NB4 (cell line): ENCODE measurements at regions not wholly inside any gene's neighbourhood (a gene's known extent, or its start where the extent isn't known, plus 50 kb on each side); places are given as distances from the start of the nearest gene placed in this dataset.

ENCODE experiments used
- DNase-seq: peaks from one replicate; pipeline ENCODE4 v3.0.0; 2010; ENCODE audit warnings: low read depth
- H3K4me3 ChIP-seq: one replicate; pipeline ENCODE4 v1.5.1; 2011; ENCODE audit warnings: mild to moderate bottlenecking, low read depth, low read length, moderate library complexity
- MYC ChIP-seq: IDR thresholded peaks from 2 replicates; pipeline ENCODE4 v1.6.1; 2011; ENCODE audit warnings: low read depth, low read length
- POLR2A ChIP-seq: IDR thresholded peaks from 2 replicates; pipeline ENCODE4 v1.6.1; 2011; ENCODE audit warnings: mild to moderate bottlenecking; ENCODE audit not compliant: insufficient read length; ENCODE audit errors: extremely low read depth
- TF ChIP-seq, protein P1 (sequence below): IDR thresholded peaks from 2 replicates; pipeline ENCODE4 v1.6.1; 2011; ENCODE audit warnings: low read depth, low read length
- TF ChIP-seq, protein P2 (sequence below): IDR thresholded peaks from one replicate; pipeline ENCODE4 v1.5.1; 2012; ENCODE audit warnings: low read depth, low read length

DNA sequence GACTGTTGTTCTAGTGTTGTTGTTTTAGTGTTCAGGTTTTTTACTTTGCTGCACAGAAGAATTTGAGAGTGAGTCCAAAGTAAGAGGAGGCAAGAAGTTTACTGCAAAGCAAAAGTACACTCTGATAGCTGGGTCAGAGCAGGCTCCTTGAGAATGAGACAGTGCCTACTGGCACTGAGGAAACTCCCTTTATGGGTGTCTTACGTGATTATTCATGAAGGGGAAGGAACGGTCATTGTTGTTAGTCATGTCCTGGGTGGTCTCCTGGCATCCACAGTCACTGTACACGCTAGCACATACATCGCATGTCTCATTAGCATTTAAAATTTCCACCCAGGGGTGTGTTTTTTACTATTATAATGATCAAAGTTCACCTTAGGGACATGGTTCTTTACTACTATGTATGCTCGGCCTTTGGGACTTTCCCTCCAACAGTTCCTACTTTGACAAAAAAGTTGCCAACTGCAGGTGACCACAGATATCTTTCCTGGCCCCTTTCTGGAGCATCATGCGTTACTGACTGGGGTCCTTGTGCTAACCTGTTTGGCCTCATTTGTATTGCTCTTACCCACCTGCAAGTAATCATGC lies 688.9 kb upstream of the AMOT start:
- no peak overlapping the region for H3K4me3 ChIP-seq
- no peak for DNase-seq
- TF ChIP-seq, protein P1, sequence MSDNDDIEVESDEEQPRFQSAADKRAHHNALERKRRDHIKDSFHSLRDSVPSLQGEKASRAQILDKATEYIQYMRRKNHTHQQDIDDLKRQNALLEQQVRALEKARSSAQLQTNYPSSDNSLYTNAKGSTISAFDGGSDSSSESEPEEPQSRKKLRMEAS: no peak
- TF ChIP-seq, protein P2, sequence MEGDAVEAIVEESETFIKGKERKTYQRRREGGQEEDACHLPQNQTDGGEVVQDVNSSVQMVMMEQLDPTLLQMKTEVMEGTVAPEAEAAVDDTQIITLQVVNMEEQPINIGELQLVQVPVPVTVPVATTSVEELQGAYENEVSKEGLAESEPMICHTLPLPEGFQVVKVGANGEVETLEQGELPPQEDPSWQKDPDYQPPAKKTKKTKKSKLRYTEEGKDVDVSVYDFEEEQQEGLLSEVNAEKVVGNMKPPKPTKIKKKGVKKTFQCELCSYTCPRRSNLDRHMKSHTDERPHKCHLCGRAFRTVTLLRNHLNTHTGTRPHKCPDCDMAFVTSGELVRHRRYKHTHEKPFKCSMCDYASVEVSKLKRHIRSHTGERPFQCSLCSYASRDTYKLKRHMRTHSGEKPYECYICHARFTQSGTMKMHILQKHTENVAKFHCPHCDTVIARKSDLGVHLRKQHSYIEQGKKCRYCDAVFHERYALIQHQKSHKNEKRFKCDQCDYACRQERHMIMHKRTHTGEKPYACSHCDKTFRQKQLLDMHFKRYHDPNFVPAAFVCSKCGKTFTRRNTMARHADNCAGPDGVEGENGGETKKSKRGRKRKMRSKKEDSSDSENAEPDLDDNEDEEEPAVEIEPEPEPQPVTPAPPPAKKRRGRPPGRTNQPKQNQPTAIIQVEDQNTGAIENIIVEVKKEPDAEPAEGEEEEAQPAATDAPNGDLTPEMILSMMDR: no peak
- no peak for TF ChIP-seq MYC
- no peak for TF ChIP-seq POLR2A

DNA sequence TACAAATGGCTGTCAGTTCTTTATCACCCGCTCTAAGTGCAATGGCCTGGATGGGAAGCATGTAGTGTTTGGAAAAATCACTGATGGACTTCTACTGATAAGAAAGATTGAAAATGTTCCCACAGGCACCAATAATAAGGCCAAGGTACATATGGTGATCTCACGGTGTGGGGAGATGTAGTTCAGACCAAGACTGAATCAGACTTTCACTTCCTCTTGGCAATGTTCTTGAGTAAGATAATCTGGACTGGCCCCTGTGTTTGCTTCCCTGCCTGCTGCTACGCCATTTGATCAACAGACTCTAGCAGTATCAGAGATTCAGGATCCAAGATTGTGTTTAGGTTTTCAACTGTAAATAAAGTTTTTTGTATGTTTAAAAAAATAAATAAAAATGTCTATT lies 682.2 kb upstream of the AMOT start:
- DNase-seq: peak; percentile 12
- TF ChIP-seq MYC (no peak), POLR2A (no peak)
- TF ChIP-seq, protein P1: no peak
- TF ChIP-seq, protein P2: no peak
- no peak overlapping the region for H3K4me3 ChIP-seq

DNA sequence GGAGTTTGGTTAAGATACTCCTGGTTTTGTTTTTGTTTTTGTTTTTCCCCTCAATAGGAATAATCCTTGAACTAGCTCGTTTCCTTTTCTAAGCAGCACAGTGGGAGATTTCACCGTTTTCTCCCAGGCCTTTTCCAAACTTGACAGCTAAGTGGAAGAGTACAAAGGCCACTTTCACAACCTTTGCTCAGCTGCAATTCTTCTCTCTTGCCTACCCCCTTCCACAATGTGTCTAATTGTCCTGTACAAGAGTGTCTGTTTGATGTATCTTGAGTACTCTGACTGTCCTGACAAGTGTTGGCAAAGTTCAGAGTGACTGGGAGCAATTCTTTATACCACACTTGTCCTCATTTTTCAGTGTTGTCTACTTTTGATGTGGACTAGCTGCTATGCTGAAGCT lies 674.3 kb upstream of the AMOT start:
- TF ChIP-seq, protein P1: no peak
- no peak for TF ChIP-seq MYC
- TF ChIP-seq, protein P2: no peak
- no peak for TF ChIP-seq POLR2A

DNA sequence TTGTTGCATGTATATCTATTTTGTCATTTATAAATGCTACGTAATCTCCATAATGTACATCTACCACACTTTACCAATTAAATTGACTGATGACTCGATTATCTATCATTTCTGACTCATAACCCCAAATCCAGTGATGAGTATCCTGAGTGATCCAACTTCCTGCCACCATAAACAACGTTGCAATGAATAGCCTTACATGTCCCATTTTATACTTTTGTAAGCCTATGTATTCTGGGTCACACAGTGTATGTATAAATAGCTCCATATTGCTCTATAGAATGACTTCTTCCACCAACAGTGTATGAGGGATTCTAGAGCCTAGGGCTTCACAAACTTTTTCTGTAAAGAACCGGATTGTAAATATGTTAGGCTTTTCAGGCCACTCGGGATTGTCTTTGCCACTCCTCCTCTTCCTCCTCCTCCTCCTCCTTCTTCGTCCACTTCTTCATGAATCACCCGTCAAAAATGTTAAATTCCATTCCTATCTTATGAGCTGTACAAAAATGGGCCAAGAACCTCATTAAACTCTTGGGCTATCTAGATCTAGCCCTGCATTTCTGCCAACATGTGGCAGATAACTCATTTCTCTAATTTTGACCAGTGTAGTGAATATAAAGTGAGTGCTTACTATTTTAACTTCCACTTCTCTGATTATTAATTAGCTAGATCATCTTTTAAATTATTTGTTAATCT lies 672.2 kb upstream of the AMOT start:
- DNase-seq: no peak
- H3K4me3 ChIP-seq: no peak overlapping the region
- TF ChIP-seq, protein P1: no peak
- TF ChIP-seq, protein P2: no peak
- TF ChIP-seq MYC: no peak
- no peak for TF ChIP-seq POLR2A

More for the DNA sequence above, 674.3 kb upstream of the AMOT start:
- H3K4me3 ChIP-seq: no peak overlapping the region
- no peak for DNase-seq

DNA sequence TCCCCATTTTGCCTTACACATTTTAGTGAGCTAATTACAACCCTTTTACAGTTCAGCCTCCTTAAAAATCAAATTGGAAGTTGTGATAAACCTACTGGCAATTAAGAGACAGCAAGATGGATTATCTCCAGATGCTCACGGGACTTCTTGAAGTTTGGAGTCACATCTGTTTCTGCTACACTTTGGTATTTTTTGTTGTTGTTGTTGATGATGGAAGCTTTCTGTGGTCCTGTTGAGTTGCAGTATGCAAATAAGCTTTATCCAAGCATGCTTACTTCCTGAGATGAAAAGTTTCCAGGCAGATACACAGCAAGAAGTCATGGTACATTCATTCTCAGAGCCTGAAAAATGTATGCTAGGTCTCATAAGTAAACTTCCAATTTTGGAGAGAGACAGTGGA lies 670.0 kb upstream of the AMOT start:
- no peak overlapping the region for H3K4me3 ChIP-seq
- TF ChIP-seq, protein P1: no peak
- TF ChIP-seq, protein P2: no peak
- TF ChIP-seq MYC: no peak
- TF ChIP-seq POLR2A: no peak

More for the DNA sequence above, 670.0 kb upstream of the AMOT start:
- DNase-seq: no peak
